HCT116 (cell line): ENCODE measurements at regions not wholly inside any gene's neighbourhood (a gene's known extent, or its start where the extent isn't known, plus 50 kb on each side); places are given as distances from the start of the nearest gene placed in this dataset.
A peak's percentile ranks its signal among the peaks of the same experiment; 100 is the strongest.

Source experiments
- ATAC-seq: fragments of 200-7000 bp; cut with Tn5 transposase; 2 replicates; pipeline ENCODE4 v1.9.1; 2020; ENCODE audit warnings: mild to moderate bottlenecking, moderate library complexity
- BruUV-seq: library from RNA; stranded (reverse); fragments of 400-500 nt; replicated peaks from 2 replicates; lab custom pipeline; 2021; lab: Mats Ljungman, UMichigan
- CTCF ChIA-PET: fragments of 300-600 bp; sonication (Branson Sonifier 250); formaldehyde crosslinking; loops from one replicate; lab custom pipeline; 2021; ENCODE audit warnings: antibody characterized with exemption; lab: Charles Lee
- POLR2A ChIA-PET: fragments of 300-600, 350-600 bp; sonication (Branson Sonifier 250); formaldehyde crosslinking; loops from one replicate; lab custom pipeline; 2021; ENCODE audit warnings: antibody characterized with exemption; lab: Charles Lee
- RAD21 ChIA-PET, 2 experiments: fragments of 300-600 bp; sonication (Branson Sonifier 250); formaldehyde crosslinking; loops; one replicate each; lab custom pipeline; 2023; ENCODE audit warnings: low total read pairs in 2 of 2; ENCODE audit not compliant: uncharacterized antibody in 2 of 2, unreplicated experiment in 2 of 2, low non-redundant PET in 1 of 2; lab: Charles Lee
- DNase-seq: peaks from one replicate; pipeline ENCODE4 v3.0.0-alpha.2; 2010; ENCODE audit warnings: low read depth, low spot score
- H2AFZ ChIP-seq: fragments of 200-600 bp; shearing (Covaris generic), sonication (generic); 2 replicates; pipeline ENCODE4 v1.6.1; 2017; ENCODE audit warnings: low read depth, mixed run types, mixed read lengths, antibody characterized with exemption, low read length; ENCODE audit not compliant: poor library complexity, severe bottlenecking
- H3K27ac ChIP-seq: 2 replicates; pipeline ENCODE4 v1.5.1; 2012; ENCODE audit warnings: low read depth, low read length
- H3K27me3 ChIP-seq: fragments of 200-600 bp; sonication (generic); 2 replicates; pipeline ENCODE4 v1.6.1; 2016; ENCODE audit warnings: mixed run types, low read length, mixed read lengths; ENCODE audit not compliant: insufficient read depth
- H3K36me3 ChIP-seq, 2 experiments: fragments of 200-500 bp in 1 of 2; fragments of 200-600 bp in 1 of 2; sonication (Bioruptor generic) in 1 of 2; sonication (generic) in 1 of 2; 2 replicates each; pipeline versions ENCODE4 v1.5.1 to v1.6.1; 2014 to 2016; ENCODE audit warnings: low read length in 2 of 2, inconsistent platforms in 1 of 2, mixed read lengths in 1 of 2, mixed run types in 1 of 2; ENCODE audit not compliant: insufficient read depth in 2 of 2, control insufficient read depth in 1 of 2
- H3K4me1 ChIP-seq, 2 experiments: fragments of 200-600 bp in 1 of 2; sonication (generic) in 1 of 2; 2 replicates each; pipeline versions ENCODE4 v1.5.1 to v1.6.1; 2012 to 2017; ENCODE audit warnings: low read length in 2 of 2, inconsistent platforms in 1 of 2, mild to moderate bottlenecking in 1 of 2, mixed read lengths in 1 of 2, mixed run types in 1 of 2, moderate library complexity in 1 of 2; ENCODE audit not compliant: insufficient read depth in 2 of 2, control insufficient read depth in 1 of 2
- H3K4me2 ChIP-seq: fragments of 200-600 bp; sonication (generic); 2 replicates; pipeline ENCODE4 v1.6.1; 2017; ENCODE audit warnings: mixed run types, low read length, mixed read lengths
- H3K4me3 ChIP-seq, 2 experiments: fragments of 200-600 bp in 1 of 2; sonication (generic) in 1 of 2; replicated peaks in 1 of 2; 2 replicates each; pipeline ENCODE4 v1.5.1; 2011 to 2016; ENCODE audit warnings: low read length in 2 of 2, control low read depth in 1 of 2, low read depth in 1 of 2, mild to moderate bottlenecking in 1 of 2, mixed read lengths in 1 of 2, mixed run types in 1 of 2
- H3K79me2 ChIP-seq: fragments of 200-600 bp; sonication (generic); 2 replicates; pipeline ENCODE4 v1.6.1; 2017; ENCODE audit warnings: mild to moderate bottlenecking, mixed run types, low read length, moderate library complexity, mixed read lengths; ENCODE audit not compliant: insufficient read depth
- H3K9ac ChIP-seq: fragments of 200-600 bp; sonication (generic); 2 replicates; pipeline ENCODE4 v1.6.1; 2016; ENCODE audit warnings: low read length, mixed read lengths
- H3K9me2 ChIP-seq: fragments of 200-600 bp; sonication (generic), shearing (Covaris generic); 2 replicates; pipeline ENCODE4 v1.6.1; 2017; ENCODE audit warnings: mixed run types, mild to moderate bottlenecking, moderate library complexity; ENCODE audit not compliant: insufficient read depth
- H3K9me3 ChIP-seq, 2 experiments: fragments of 200-500 bp in 1 of 2; fragments of 200-600 bp in 1 of 2; sonication (Bioruptor generic) in 1 of 2; sonication (generic) in 1 of 2; 2 replicates each; pipeline ENCODE4 v1.6.1; 2014 to 2017; ENCODE audit warnings: low read length in 2 of 2, mixed read lengths in 2 of 2, inconsistent platforms in 1 of 2, low read depth in 1 of 2, mild to moderate bottlenecking in 1 of 2, mixed run types in 1 of 2, moderate library complexity in 1 of 2; ENCODE audit not compliant: control insufficient read depth in 1 of 2, insufficient read depth in 1 of 2
- H4K20me1 ChIP-seq: fragments of 200-600 bp; sonication (generic), shearing (Covaris generic); 2 replicates; pipeline ENCODE4 v1.6.1; 2017; ENCODE audit warnings: mixed run types, mild to moderate bottlenecking, moderate library complexity; ENCODE audit not compliant: insufficient read depth
- ATF3 ChIP-seq: IDR thresholded peaks from 2 replicates; pipeline ENCODE4 v1.6.1; 2012
- CBX3 ChIP-seq: IDR thresholded peaks from 2 replicates; pipeline ENCODE4 v1.6.1; 2012; ENCODE audit warnings: low read depth
- CEBPB ChIP-seq: IDR thresholded peaks from 2 replicates; pipeline ENCODE4 v1.6.1; 2012; ENCODE audit warnings: low read depth
- CTCF ChIP-seq, 3 experiments: fragments of 200-600 bp in 1 of 3; sonication (generic) in 1 of 3; IDR thresholded peaks in 2 of 3; conservative IDR thresholded peaks in 1 of 3; 2 replicates each; pipeline ENCODE4 v1.5.1; 2012 to 2017; ENCODE audit warnings: low read depth in 2 of 3, low read length in 2 of 3, antibody characterized with exemption in 1 of 3, borderline replicate concordance in 1 of 3, control low read depth in 1 of 3, mild to moderate bottlenecking in 1 of 3, mixed read lengths in 1 of 3, mixed run types in 1 of 3, moderate library complexity in 1 of 3; ENCODE audit not compliant: insufficient read depth in 1 of 3
- EGR1 ChIP-seq: IDR thresholded peaks from 2 replicates; pipeline ENCODE4 v1.6.1; 2012; ENCODE audit warnings: low read depth
- ELF1 ChIP-seq: IDR thresholded peaks from 2 replicates; pipeline ENCODE4 v1.6.1; 2012; ENCODE audit warnings: low read depth, borderline replicate concordance
- EZH2 ChIP-seq: fragments of 200-600 bp; sonication (generic); IDR thresholded peaks from 2 replicates; pipeline ENCODE4 v1.6.1; 2017; ENCODE audit warnings: antibody characterized with exemption, mixed run types
- EZH2phosphoT487 ChIP-seq: fragments of 200-600 bp; IDR thresholded peaks from 2 replicates; pipeline ENCODE4 v1.6.1; 2018; ENCODE audit warnings: antibody characterized with exemption, borderline replicate concordance
- FOSL1 ChIP-seq: IDR thresholded peaks from 2 replicates; pipeline ENCODE4 v1.6.1; 2012; ENCODE audit warnings: low read depth
- JUND ChIP-seq: IDR thresholded peaks from 2 replicates; pipeline ENCODE4 v1.6.1; 2012
- MAX ChIP-seq: IDR thresholded peaks from 2 replicates; pipeline ENCODE4 v1.6.1; 2012
- POLR2A ChIP-seq: IDR thresholded peaks from 2 replicates; pipeline ENCODE4 v1.7.0; 2011; ENCODE audit warnings: borderline replicate concordance; ENCODE audit not compliant: insufficient read depth, insufficient read length; ENCODE audit errors: extremely low read depth
- POLR2AphosphoS5 ChIP-seq: IDR thresholded peaks from 2 replicates; pipeline ENCODE4 v1.6.1; 2011; ENCODE audit warnings: mild to moderate bottlenecking, low read depth, low read length, moderate library complexity
- RAD21 ChIP-seq: IDR thresholded peaks from 2 replicates; pipeline ENCODE4 v1.6.1; 2012; ENCODE audit warnings: low read depth, mild to moderate bottlenecking
- REST ChIP-seq: IDR thresholded peaks from 2 replicates; pipeline ENCODE4 v1.6.1; 2012; ENCODE audit warnings: low read depth
- SIN3A ChIP-seq: IDR thresholded peaks from 2 replicates; pipeline ENCODE4 v1.6.1; 2012; ENCODE audit warnings: low read depth
- SRF ChIP-seq: IDR thresholded peaks from 2 replicates; pipeline ENCODE4 v1.6.1; 2012; ENCODE audit warnings: low read depth
- TCF7L2 ChIP-seq: IDR thresholded peaks from 2 replicates; pipeline ENCODE4 v1.7.0; 2011; ENCODE audit warnings: borderline replicate concordance, inconsistent platforms; ENCODE audit not compliant: insufficient read depth, insufficient read length; ENCODE audit errors: extremely low read depth
- ZBTB33 ChIP-seq: IDR thresholded peaks from 2 replicates; pipeline ENCODE4 v1.6.1; 2011; ENCODE audit warnings: mild to moderate bottlenecking, low read length, moderate library complexity; ENCODE audit not compliant: insufficient replicate concordance; ENCODE audit errors: extremely low read depth
- ZFX ChIP-seq: fragments of 450-650 bp; IDR thresholded peaks from 2 replicates; pipeline ENCODE4 v1.6.1; 2017
- ZNF274 ChIP-seq: fragments of 200-500 bp; sonication (Bioruptor generic); IDR thresholded peaks from 2 replicates; pipeline ENCODE4 v1.6.1; 2014; ENCODE audit warnings: mild to moderate bottlenecking, low read depth, low read length, inconsistent platforms
- intact Hi-C: fragments of 100-400 bp; cut with micrococcal nuclease; formaldehyde crosslinking; loops from 2 replicates; pipeline ENCODE4 v1.10.0; 2022

GRCh38 chr9:87792831-87793288, 66.9 kb downstream of the CTSL start:
- H3K27me3 ChIP-seq, result no peaks in the 10 kb centered on the region
- H3K27ac ChIP-seq, result no peak overlapping the region
- BruUV-seq, result no TSS peak
- ChIA-PET RAD21 (no interaction called here), POLR2A (no interaction called here), CTCF (interaction anchor here (0.9 kb wide), 1 partner anchor 8 kb away, joined by 3 read pairs; no protein-coding TSS in a partner anchor)
- H3K4me1 ChIP-seq, result peaks cover 5 to 23% of the 10 kb centered on the region in 2 experiments; a peak in 3 of 4 replicates
- DNase-seq (peak; percentile 63), ATAC-seq (peak; percentile 97)
- peak overlapping the region; percentile 99 for H2AFZ ChIP-seq
- H3K4me3 ChIP-seq, result peak overlapping the region in 1 of 2 experiments; percentile 43
- peak overlapping the region; percentile 24; the same call in 1 of the 2 replicates for H3K9ac ChIP-seq
- H3K36me3 ChIP-seq, result no peaks in the 10 kb centered on the region
- no peaks in the 10 kb centered on the region for H3K9me3 ChIP-seq
- H4K20me1 ChIP-seq, result no peaks in the 10 kb centered on the region
- no peaks in the 10 kb centered on the region for H3K79me2 ChIP-seq
- intact Hi-C loops, result loop anchor here (2.0 kb wide), 1 partner anchor 66 kb away; the partner anchor contains the start of gene CTSL
- peak overlapping the region; percentile 78 for H3K4me2 ChIP-seq
- H3K9me2 ChIP-seq, result no peaks in the 10 kb centered on the region
- TF ChIP-seq ZFX (peak; percentile 1; the same call in 1 of the 2 replicates), EZH2phosphoT487 (no peak), CEBPB (no peak), TCF7L2 (no peak), CBX3 (peak; percentile 82; the same call in 1 of the 2 replicates), ELF1 (no peak), FOSL1 (peak; percentile 76), POLR2A (no peak), ZNF274 (no peak), CTCF (IDR thresholded peaks at IDR 0.05 in 2 of 3, conservative IDR thresholded peaks at IDR 0.05 in 1 of 3; ENCODE audit: borderline replicate concordance in 1 of 3, insufficient read depth in 1 of 3, low read depth in 2 of 3, low read length in 2 of 3) (peak in 2 of 3 experiments; percentile 33 to 44; a peak in 3 of 6 replicates), REST (no peak), EGR1 (no peak), ATF3 (no peak), RAD21 (peak; percentile 27; the same call in 1 of the 2 replicates), SRF (no peak), JUND (peak; percentile 74), SIN3A (no peak), ZBTB33 (no peak), POLR2AphosphoS5 (peak; percentile 55), EZH2 (no peak), MAX (peak; percentile 87)
